ENCODE measurements at regions not wholly inside any gene's neighbourhood (a gene's known extent, or its start where the extent isn't known, plus 50 kb on each side); places are given as distances from the start of the nearest gene placed in this dataset.

- no peak for TF ChIP-seq SIN3A (IDR thresholded peaks at IDR 0.05; ENCODE audit: low read depth)
These were observed 270.7 kb downstream of the BAMBI start (continued) for GRCh38 chr10:28948046-28948445.

DNA sequence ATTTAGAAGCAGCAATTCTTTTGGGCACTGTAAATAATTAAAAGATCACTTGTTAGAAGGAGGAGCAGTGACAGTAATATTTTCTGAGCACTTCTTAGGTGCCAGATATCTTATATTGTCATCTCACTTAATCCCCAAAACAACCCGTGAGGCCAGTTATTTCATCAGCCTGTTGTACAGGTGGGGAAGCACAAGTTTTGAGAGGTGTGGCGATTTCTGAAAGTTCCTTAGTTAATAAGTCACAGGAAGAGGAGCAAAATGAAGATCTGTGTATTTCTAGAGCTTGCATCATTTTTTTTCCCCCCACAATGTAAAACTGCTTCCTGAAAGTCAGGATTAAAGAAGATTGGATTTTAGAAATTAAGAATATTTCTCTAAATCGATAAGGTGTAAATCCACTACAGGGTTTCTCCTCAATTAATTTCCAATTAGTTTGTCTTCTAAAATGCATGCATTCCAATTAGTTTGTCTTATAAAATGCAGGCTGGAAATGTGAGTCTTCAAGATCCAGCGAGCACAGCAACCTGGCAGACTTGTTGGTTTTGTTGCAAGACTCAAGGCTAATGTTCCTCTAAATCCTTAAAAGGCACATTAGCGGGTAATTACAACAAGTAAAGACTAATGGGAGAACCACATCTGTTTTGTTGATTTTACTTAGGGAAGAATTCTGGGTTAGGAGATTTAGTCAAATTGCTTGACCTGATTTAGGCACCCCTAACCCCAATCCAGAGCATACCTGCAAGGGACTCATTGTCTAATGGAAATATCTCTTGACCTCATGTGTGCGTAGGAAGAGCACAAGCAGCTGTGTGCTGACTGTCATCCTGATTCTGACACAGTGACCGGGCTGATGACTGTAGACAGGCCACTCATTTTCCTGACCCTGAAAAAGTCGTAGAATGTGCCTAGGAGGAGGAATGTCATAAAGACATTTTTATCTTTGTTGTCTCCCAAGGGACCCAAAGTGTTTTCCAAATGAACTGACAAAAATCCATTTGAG, 272.0 kb downstream of the BAMBI start:
- H2AFZ ChIP-seq (ENCODE audit: low read depth, low read length, poor library complexity, severe bottlenecking) = no peak overlapping the region
- H3K36me3 ChIP-seq (ENCODE audit: control insufficient read depth in 1 of 2, insufficient read depth in 2 of 2, low read length in 2 of 2) = no peaks in the 10 kb centered on the region
- peak; percentile 24; the same call in 1 of the 2 replicates for TF ChIP-seq SP1 (IDR thresholded peaks at IDR 0.05; ENCODE audit: low read depth)
- TF ChIP-seq, protein P1, sequence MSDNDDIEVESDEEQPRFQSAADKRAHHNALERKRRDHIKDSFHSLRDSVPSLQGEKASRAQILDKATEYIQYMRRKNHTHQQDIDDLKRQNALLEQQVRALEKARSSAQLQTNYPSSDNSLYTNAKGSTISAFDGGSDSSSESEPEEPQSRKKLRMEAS (IDR thresholded peaks at IDR 0.05) = no peak; the same call in 1 of the 2 replicates
- peak; percentile 70 for TF ChIP-seq CEBPB (IDR thresholded peaks at IDR 0.05; ENCODE audit: low read depth)
- no peak overlapping the region for H3K9ac ChIP-seq (ENCODE audit: low read length)
- RAD21 ChIA-PET (ENCODE audit: low non-redundant PET in 1 of 2, low total read pairs in 2 of 2, uncharacterized antibody in 2 of 2, unreplicated experiment in 2 of 2) = no interaction called here
- CTCF ChIA-PET = interaction anchor here (0.9 kb wide), 1 partner anchor 208 kb away, joined by 3 read pairs; no protein-coding TSS in a partner anchor
- POLR2A ChIA-PET = interaction anchor here (0.6 kb wide), 1 partner anchor 961 kb away, joined by 5 read pairs; no protein-coding TSS in a partner anchor
- DNase-seq (ENCODE audit: low read depth, low spot score) = no peak
- no TSS peak for BruUV-seq (replicated peaks)
- H4K20me1 ChIP-seq (ENCODE audit: insufficient read depth) = no peaks in the 10 kb centered on the region
- intact Hi-C loops (cut with micrococcal nuclease) = no loop called here
- H3K27me3 ChIP-seq (ENCODE audit: insufficient read depth, low read length) = no peaks in the 10 kb centered on the region
- H3K4me3 ChIP-seq (replicated peaks in 1 of 2; ENCODE audit: low read depth in 1 of 2, low read length in 2 of 2) = no peak overlapping the region
- no peak for ATAC-seq
- H3K9me3 ChIP-seq (ENCODE audit: control insufficient read depth in 1 of 2, insufficient read depth in 1 of 2, low read depth in 1 of 2, low read length in 2 of 2) = no peaks in the 10 kb centered on the region
- no peaks in the 10 kb centered on the region for H3K4me1 ChIP-seq (ENCODE audit: control insufficient read depth in 1 of 2, insufficient read depth in 2 of 2, low read length in 2 of 2)
- no peak overlapping the region for H3K4me2 ChIP-seq (ENCODE audit: low read length)
- no peak overlapping the region for H3K27ac ChIP-seq (ENCODE audit: low read depth, low read length)
- no peaks in the 10 kb centered on the region for H3K79me2 ChIP-seq (ENCODE audit: insufficient read depth, low read length)
- no peaks in the 10 kb centered on the region for H3K9me2 ChIP-seq (ENCODE audit: insufficient read depth)

- H4K20me1 ChIP-seq (ENCODE audit: insufficient read depth) = no peaks in the 10 kb centered on the region
- no peaks in the 10 kb centered on the region for H3K79me2 ChIP-seq (ENCODE audit: insufficient read depth, low read length)
- ChIA-PET POLR2A (no interaction called here), CTCF (no interaction called here), RAD21 (ENCODE audit: low non-redundant PET in 1 of 2, low total read pairs in 2 of 2, uncharacterized antibody in 2 of 2, unreplicated experiment in 2 of 2) (no interaction called here)
- H2AFZ ChIP-seq (ENCODE audit: low read depth, low read length, poor library complexity, severe bottlenecking) = no peak overlapping the region
- H3K4me1 ChIP-seq (ENCODE audit: control insufficient read depth in 1 of 2, insufficient read depth in 2 of 2, low read length in 2 of 2) = no peaks in the 10 kb centered on the region
- no TSS peak for BruUV-seq (replicated peaks)
- no peaks in the 10 kb centered on the region for H3K36me3 ChIP-seq (ENCODE audit: control insufficient read depth in 1 of 2, insufficient read depth in 2 of 2, low read length in 2 of 2)
- intact Hi-C loops (cut with micrococcal nuclease) = no loop called here
- DNase-seq (ENCODE audit: low read depth, low spot score) (no peak), ATAC-seq (no peak)
- H3K4me3 ChIP-seq (replicated peaks in 1 of 2; ENCODE audit: low read depth in 1 of 2, low read length in 2 of 2) = no peak overlapping the region
- no peak overlapping the region for H3K4me2 ChIP-seq (ENCODE audit: low read length)
- H3K9me2 ChIP-seq (ENCODE audit: insufficient read depth) = no peaks in the 10 kb centered on the region
- H3K9me3 ChIP-seq (ENCODE audit: control insufficient read depth in 1 of 2, insufficient read depth in 1 of 2, low read depth in 1 of 2, low read length in 2 of 2) = no peaks in the 10 kb centered on the region
- no peak overlapping the region for H3K9ac ChIP-seq (ENCODE audit: low read length)
- no peaks in the 10 kb centered on the region for H3K27me3 ChIP-seq (ENCODE audit: insufficient read depth, low read length)
- no peak overlapping the region for H3K27ac ChIP-seq (ENCODE audit: low read depth, low read length)
- TF ChIP-seq CEBPB (IDR thresholded peaks at IDR 0.05; ENCODE audit: low read depth) (no peak), CBX3 (IDR thresholded peaks at IDR 0.05; ENCODE audit: low read depth) (no peak), RAD21 (IDR thresholded peaks at IDR 0.05; ENCODE audit: low read depth) (no peak), EZH2phosphoT487 (IDR thresholded peaks at IDR 0.05; ENCODE audit: borderline replicate concordance) (no peak), REST (IDR thresholded peaks at IDR 0.05; ENCODE audit: low read depth) (no peak), EGR1 (IDR thresholded peaks at IDR 0.05; ENCODE audit: low read depth) (no peak), FOSL1 (IDR thresholded peaks at IDR 0.05; ENCODE audit: low read depth) (no peak)
- TF ChIP-seq, protein P2, sequence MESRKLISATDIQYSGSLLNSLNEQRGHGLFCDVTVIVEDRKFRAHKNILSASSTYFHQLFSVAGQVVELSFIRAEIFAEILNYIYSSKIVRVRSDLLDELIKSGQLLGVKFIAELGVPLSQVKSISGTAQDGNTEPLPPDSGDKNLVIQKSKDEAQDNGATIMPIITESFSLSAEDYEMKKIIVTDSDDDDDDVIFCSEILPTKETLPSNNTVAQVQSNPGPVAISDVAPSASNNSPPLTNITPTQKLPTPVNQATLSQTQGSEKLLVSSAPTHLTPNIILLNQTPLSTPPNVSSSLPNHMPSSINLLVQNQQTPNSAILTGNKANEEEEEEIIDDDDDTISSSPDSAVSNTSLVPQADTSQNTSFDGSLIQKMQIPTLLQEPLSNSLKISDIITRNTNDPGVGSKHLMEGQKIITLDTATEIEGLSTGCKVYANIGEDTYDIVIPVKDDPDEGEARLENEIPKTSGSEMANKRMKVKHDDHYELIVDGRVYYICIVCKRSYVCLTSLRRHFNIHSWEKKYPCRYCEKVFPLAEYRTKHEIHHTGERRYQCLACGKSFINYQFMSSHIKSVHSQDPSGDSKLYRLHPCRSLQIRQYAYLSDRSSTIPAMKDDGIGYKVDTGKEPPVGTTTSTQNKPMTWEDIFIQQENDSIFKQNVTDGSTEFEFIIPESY (IDR thresholded peaks at IDR 0.05; ENCODE audit: extremely low read depth, insufficient replicate concordance, low read length) = no peak
- TF ChIP-seq, protein P1 (IDR thresholded peaks at IDR 0.05) = no peak
These were observed 274.2 kb downstream of the BAMBI start for GRCh38 chr10:28951484-28951883.

Data from HCT116 (cell line).